ENCODE measurements at regions not wholly inside any gene's neighbourhood (a gene's known extent, or its start where the extent isn't known, plus 50 kb on each side); places are given as distances from the start of the nearest gene placed in this dataset.
A peak's percentile ranks its signal among the peaks of the same experiment; 100 is the strongest.

DNA sequence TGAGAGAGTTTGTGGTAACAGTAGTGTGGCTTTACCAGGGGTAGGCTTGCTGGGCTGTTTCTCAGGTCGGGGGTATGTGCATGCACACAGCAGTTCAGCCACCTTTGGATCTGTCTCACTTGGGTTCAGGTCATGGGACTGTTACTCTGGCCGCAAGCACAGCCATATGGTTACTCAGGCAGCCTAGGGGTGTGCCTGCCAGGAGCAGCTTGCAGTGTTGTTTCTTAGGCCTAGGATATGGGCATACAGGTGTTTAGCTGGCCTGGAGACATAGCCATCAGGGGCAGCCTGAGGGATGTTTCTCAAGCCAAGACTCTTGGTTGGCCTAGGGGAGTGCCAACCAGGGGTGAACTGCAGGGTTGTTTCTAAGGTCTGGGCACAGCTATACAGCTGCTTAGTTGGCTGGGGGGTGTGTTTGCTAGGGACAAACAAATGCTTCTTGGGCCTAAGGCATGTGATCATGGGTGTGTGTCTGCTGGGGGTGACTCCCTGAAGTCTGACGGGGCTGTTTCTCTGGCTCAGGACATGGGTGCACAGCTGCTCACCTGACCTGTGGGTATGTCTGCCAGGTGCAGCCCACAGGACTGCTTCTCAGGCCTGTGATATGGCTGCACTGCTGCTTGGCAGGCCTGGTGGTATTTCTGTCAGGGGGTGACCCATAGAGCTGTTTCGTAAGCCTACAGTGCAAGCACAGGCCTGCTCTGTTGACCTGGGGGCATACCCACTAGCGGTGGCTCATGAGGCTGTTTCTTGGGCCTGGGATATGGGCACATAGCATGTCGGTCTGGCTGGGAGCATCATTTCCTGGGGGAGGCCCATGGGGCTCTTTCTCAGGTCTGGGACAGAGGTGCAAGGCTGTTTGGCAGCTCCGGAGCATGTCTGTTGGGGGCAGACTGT is 168.0 kb upstream of the THRB start:
- TF ChIP-seq CTCF (IDR thresholded peaks at IDR 0.05; ENCODE audit: low read depth, low read length) = no peak
- H3K4me3 ChIP-seq (ENCODE audit: low read depth, low read length) = no peak overlapping the region

GRCh38 chr3:24663406-24663805 is 168.8 kb upstream of the THRB start:
- H3K4me3 ChIP-seq (ENCODE audit: low read depth, low read length) = no peak overlapping the region
- TF ChIP-seq CTCF (IDR thresholded peaks at IDR 0.05; ENCODE audit: low read depth, low read length) = no peak

GRCh38 chr3:24668039-24668438 is 173.4 kb upstream of the THRB start:
- no peak for TF ChIP-seq CTCF (IDR thresholded peaks at IDR 0.05; ENCODE audit: low read depth, low read length)
- H3K4me3 ChIP-seq (ENCODE audit: low read depth, low read length) = no peak overlapping the region

DNA sequence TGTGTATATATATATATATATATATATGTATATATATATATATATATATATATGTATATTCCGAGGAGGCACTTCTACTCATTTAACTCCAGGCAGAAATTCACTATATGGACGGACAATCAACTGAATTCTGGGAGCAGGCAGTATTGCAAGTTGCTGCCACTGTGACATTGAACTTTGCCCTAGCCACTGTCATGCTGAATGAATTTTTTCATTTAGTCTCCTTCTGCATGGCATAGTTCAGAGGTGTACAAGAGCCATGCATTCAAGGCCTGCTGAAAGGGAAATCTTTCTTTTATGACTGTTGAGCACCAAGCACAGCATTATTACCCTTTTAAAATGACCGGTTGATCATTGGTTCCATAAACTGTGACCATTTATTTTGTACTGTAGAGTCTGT is 176.2 kb upstream of the THRB start:
- TF ChIP-seq CTCF (IDR thresholded peaks at IDR 0.05; ENCODE audit: low read depth, low read length) = no peak

DNA sequence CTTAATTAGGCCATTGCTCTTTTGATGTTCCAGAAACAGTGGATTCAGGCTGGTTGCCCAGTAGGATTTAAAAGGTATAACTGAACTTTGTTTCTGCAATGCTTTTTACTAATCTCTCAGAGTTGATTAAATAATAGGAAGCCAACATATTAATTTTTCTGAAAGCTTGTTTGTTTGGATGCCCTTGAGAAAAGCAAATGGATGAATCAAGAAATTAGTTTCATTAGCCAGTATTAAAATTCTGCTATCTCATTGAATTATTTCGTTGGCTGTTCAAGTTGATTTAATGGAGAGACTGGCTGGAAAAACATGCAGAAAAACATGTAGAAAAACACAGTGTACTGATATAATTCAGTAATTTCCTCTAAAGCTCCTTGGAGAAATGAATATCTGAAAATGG is 178.9 kb upstream of the THRB start:
- TF ChIP-seq CTCF (IDR thresholded peaks at IDR 0.05; ENCODE audit: low read depth, low read length) = no peak
- no peak overlapping the region for H3K4me3 ChIP-seq (ENCODE audit: low read depth, low read length)

More for the DNA sequence above, 176.2 kb upstream of the THRB start:
- H3K4me3 ChIP-seq (ENCODE audit: low read depth, low read length) = no peak overlapping the region

GRCh38 chr3:24674261-24674660 is 179.6 kb upstream of the THRB start:
- no peak for TF ChIP-seq CTCF (IDR thresholded peaks at IDR 0.05; ENCODE audit: low read depth, low read length)
- H3K4me3 ChIP-seq (ENCODE audit: low read depth, low read length) = no peak overlapping the region

GRCh38 chr3:24678021-24678420 is 183.4 kb upstream of the THRB start:
- TF ChIP-seq CTCF (IDR thresholded peaks at IDR 0.05; ENCODE audit: low read depth, low read length) = no peak
- peak overlapping the region; percentile 44 for H3K4me3 ChIP-seq (ENCODE audit: low read depth, low read length)

Data from WI38 (cell line).